Keratinocyte (primary cell): ENCODE measurements at regions not wholly inside any gene's neighbourhood (a gene's known extent, or its start where the extent isn't known, plus 50 kb on each side); places are given as distances from the start of the nearest gene placed in this dataset.

ENCODE experiments used
- CTCF ChIP-seq, 3 experiments: IDR thresholded peaks in 1 of 3; conservative IDR thresholded peaks in 1 of 3; optimal IDR thresholded peaks in 1 of 3; 2 replicates in 2 of 3; 3 replicates in 1 of 3; pipeline versions ENCODE3 to v1.5.1; 2011; ENCODE audit warnings: low read length in 3 of 3, mild to moderate bottlenecking in 3 of 3, moderate library complexity in 2 of 3, control low read depth in 1 of 3, inconsistent platforms in 1 of 3; ENCODE audit not compliant: insufficient read depth in 2 of 3; ENCODE audit errors: extremely low read depth in 1 of 3
- EZH2 ChIP-seq: IDR thresholded peaks from one replicate; pipeline ENCODE4 v1.6.1; 2012; ENCODE audit warnings: inconsistent platforms, mild to moderate bottlenecking, low read length, moderate library complexity

GRCh38 chr19:28466107-28467045 is 746.6 kb downstream of the UQCRFS1 start:
- TF ChIP-seq CTCF (optimal IDR thresholded peaks at IDR 0.05 in 1 of 3, IDR thresholded peaks at IDR 0.05 in 1 of 3, conservative IDR thresholded peaks at IDR 0.05 in 1 of 3; ENCODE audit: extremely low read depth in 1 of 3, insufficient read depth in 2 of 3, low read length in 3 of 3), result peak; percentile 55 to 66 (median 64)
- no peak for TF ChIP-seq EZH2
